ENCODE measurements at regions not wholly inside any gene's neighbourhood (a gene's known extent, or its start where the extent isn't known, plus 50 kb on each side); places are given as distances from the start of the nearest gene placed in this dataset.

DNA sequence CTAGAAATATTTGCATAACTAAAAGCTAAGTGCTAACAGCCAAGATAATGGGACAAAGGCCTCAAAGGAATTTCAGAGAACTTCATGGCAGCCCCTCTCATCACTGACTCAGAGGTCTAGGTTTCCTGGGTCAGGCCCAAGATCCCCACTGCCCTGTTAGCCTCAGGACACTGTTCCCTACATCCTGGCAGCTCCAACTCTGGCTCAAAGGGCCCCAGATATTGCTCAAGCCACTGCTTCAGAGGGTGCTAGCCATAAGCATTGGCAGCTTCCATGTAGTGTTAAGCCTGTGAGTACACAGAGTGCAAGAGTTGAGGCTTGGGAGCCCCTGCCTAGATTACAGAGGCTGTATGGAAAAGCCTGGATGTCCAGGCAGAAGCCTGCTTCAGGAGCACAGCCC, 998.1 kb downstream of the TLE1 start:
- no peaks in the 10 kb centered on the region for H3K9me3 ChIP-seq (ENCODE audit: low read depth)
- TF ChIP-seq CTCF (IDR thresholded peaks at IDR 0.05; ENCODE audit: poor library complexity) (no peak), EZH2 (IDR thresholded peaks at IDR 0.05; ENCODE audit: borderline replicate concordance) (no peak), EZH2phosphoT487 (IDR thresholded peaks at IDR 0.05; ENCODE audit: low read depth, severe bottlenecking, unreplicated experiment) (no peak)
- H3K4me3 ChIP-seq = no peak overlapping the region
- H3K9me2 ChIP-seq (replicated peaks; ENCODE audit: insufficient read depth) = no peaks in the 10 kb centered on the region
- H3K79me2 ChIP-seq = no peaks in the 10 kb centered on the region
- H3K27ac ChIP-seq = no peak overlapping the region
- no peak for DNase-seq (ENCODE audit: low spot score)
- H3K27me3 ChIP-seq = no peaks in the 10 kb centered on the region
- no peak overlapping the region for H3K4me2 ChIP-seq
- H3K4me1 ChIP-seq (ENCODE audit: insufficient read depth) = no peaks in the 10 kb centered on the region
- no peaks in the 10 kb centered on the region for H4K20me1 ChIP-seq (ENCODE audit: insufficient read depth, poor library complexity, severe bottlenecking)
- no peak overlapping the region for H2AFZ ChIP-seq
- no peaks in the 10 kb centered on the region for H3K36me3 ChIP-seq (replicated peaks; ENCODE audit: insufficient read depth, low read depth)

DNA sequence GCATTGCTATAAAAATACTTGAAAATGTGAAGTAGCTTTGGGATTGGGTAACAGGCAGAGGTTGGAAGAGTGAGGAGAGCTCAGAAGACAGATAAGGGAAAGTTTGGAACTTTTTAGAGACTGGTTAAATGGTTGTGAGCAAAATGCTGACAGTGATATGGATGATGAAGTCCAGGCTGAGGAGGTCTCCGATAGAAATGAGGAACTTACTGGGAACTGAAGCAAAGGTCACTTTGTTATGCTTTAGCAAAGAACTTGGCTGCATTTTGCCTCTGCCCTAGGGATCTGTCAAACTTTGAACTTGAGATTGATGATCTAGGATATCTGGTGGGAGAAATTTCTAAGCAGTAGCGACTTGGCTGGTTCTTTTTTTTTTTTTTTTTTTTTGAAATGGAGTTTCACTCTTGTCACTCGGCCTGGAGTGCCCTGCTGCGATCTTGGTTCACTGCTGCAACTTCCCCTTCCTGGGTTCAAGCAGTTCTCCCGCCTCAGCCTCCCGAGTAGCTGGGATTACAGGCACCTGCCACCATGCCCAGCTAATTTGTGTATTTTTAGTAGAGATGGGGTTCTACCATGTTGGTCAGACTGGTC, 998.9 kb downstream of the TLE1 start:
- 69% methylated on average over 6 of the region's 6 CpGs for WGBS (ENCODE audit: low lambda C conversion rate, missing lambda C conversion rate)
- H3K36me3 ChIP-seq (replicated peaks; ENCODE audit: insufficient read depth, low read depth) = no peaks in the 10 kb centered on the region
- H3K9me3 ChIP-seq (ENCODE audit: low read depth) = no peaks in the 10 kb centered on the region
- no peaks in the 10 kb centered on the region for H3K79me2 ChIP-seq
- no peaks in the 10 kb centered on the region for H4K20me1 ChIP-seq (ENCODE audit: insufficient read depth, poor library complexity, severe bottlenecking)
- H3K27me3 ChIP-seq = no peaks in the 10 kb centered on the region
- DNase-seq (ENCODE audit: low spot score) = no peak
- no peaks in the 10 kb centered on the region for H3K9me2 ChIP-seq (replicated peaks; ENCODE audit: insufficient read depth)
- no peaks in the 10 kb centered on the region for H3K4me1 ChIP-seq (ENCODE audit: insufficient read depth)
- TF ChIP-seq CTCF (IDR thresholded peaks at IDR 0.05; ENCODE audit: poor library complexity) (no peak), EZH2phosphoT487 (IDR thresholded peaks at IDR 0.05; ENCODE audit: low read depth, severe bottlenecking, unreplicated experiment) (no peak), EZH2 (IDR thresholded peaks at IDR 0.05; ENCODE audit: borderline replicate concordance) (no peak)
- no peak overlapping the region for H3K4me2 ChIP-seq
- no peak overlapping the region for H3K27ac ChIP-seq
- H2AFZ ChIP-seq = no peak overlapping the region
- H3K4me3 ChIP-seq = no peak overlapping the region

- Histone ChIP-seq H3K9me3 (ENCODE audit: low read depth) (no peaks in the 10 kb centered on the region), H3K36me3 (replicated peaks; ENCODE audit: insufficient read depth, low read depth) (no peaks in the 10 kb centered on the region), H3K4me1 (ENCODE audit: insufficient read depth) (no peaks in the 10 kb centered on the region), H2AFZ (no peak overlapping the region), H3K79me2 (no peaks in the 10 kb centered on the region), H3K9me2 (replicated peaks; ENCODE audit: insufficient read depth) (no peaks in the 10 kb centered on the region), H3K4me3 (no peak overlapping the region), H3K27me3 (no peaks in the 10 kb centered on the region), H3K4me2 (no peak overlapping the region), H4K20me1 (ENCODE audit: insufficient read depth, poor library complexity, severe bottlenecking) (no peaks in the 10 kb centered on the region), H3K27ac (peak overlapping the region; percentile 30)
- no peak for DNase-seq (ENCODE audit: low spot score)
- TF ChIP-seq CTCF (IDR thresholded peaks at IDR 0.05; ENCODE audit: poor library complexity) = no peak
- no peak for TF ChIP-seq EZH2phosphoT487 (IDR thresholded peaks at IDR 0.05; ENCODE audit: low read depth, severe bottlenecking, unreplicated experiment)
Observed at GRCh38 chr9:80679916-80680315, 1009.4 kb downstream of the TLE1 start.

DNA sequence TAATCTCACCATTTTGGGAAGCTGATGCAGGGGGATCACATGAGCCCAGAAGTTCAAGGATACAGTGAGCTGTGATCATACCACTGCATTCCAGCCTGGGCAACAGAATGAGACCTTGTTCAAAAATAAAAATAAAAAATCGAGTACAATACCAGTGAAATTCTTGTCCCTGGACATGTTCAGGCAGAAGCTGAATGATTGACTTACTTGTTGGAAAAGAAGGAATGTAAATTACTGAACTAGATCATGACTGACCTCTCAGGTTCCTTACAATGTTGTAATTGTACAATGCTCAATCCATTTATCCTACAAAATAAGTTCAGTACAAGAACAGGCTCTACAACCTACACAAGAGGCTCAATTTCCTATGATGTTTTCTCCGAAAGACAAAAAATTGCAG, 1010.4 kb downstream of the TLE1 start:
- Histone ChIP-seq H2AFZ (no peak overlapping the region), H3K4me1 (ENCODE audit: insufficient read depth) (no peaks in the 10 kb centered on the region), H3K4me3 (no peak overlapping the region), H3K4me2 (no peak overlapping the region), H3K9me3 (ENCODE audit: low read depth) (no peaks in the 10 kb centered on the region), H3K27me3 (no peaks in the 10 kb centered on the region), H3K27ac (peak overlapping the region; percentile 11), H3K9me2 (replicated peaks; ENCODE audit: insufficient read depth) (no peaks in the 10 kb centered on the region), H3K79me2 (no peaks in the 10 kb centered on the region), H3K36me3 (replicated peaks; ENCODE audit: insufficient read depth, low read depth) (no peaks in the 10 kb centered on the region), H4K20me1 (ENCODE audit: insufficient read depth, poor library complexity, severe bottlenecking) (no peaks in the 10 kb centered on the region)
- WGBS (ENCODE audit: low lambda C conversion rate, missing lambda C conversion rate) = 85% methylated on average over 2 of the region's 2 CpGs
- no peak for DNase-seq (ENCODE audit: low spot score)
- TF ChIP-seq CTCF (IDR thresholded peaks at IDR 0.05; ENCODE audit: poor library complexity) (no peak), EZH2 (IDR thresholded peaks at IDR 0.05; ENCODE audit: borderline replicate concordance) (no peak), EZH2phosphoT487 (IDR thresholded peaks at IDR 0.05; ENCODE audit: low read depth, severe bottlenecking, unreplicated experiment) (no peak)

Measured in hepatocyte (in vitro differentiated cells).